ENCODE measurements at regions not wholly inside any gene's neighbourhood (a gene's known extent, or its start where the extent isn't known, plus 50 kb on each side); places are given as distances from the start of the nearest gene placed in this dataset.

DNA sequence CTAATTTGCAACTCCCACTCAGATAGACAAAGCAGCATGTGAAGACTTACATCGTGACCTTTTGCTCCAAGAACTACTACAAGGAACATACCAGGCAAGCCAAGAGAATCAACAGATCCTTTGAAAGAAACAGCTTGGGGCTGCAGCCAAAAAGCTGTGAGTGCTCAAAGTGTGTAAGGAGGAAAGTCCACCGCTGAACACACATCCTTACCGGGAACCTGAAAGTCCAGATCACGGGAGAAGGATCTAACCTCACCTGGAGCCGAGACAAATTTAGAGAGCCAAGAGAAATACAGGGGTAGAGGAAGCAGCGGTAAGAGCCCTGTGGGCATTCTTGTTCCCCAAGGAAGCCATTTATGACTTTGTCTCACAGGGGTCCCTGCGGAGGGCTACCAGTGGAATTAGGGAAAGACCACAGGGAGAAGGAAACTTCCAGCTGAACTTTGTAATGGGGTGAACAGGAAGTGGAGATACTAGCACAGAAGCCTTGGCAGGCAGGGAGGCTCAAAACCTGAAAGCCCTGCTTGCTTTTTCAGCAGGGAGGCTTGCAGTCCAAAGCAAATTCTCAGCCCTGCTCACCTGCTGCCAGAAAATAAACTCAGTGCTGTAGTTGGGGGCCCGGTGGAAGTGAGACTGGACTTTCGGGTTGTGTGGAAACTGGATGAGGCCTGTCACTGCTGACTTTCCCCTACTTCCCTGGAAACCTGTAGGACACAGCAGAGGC is 350.2 kb downstream of the DTWD2 start:
- TF ChIP-seq EZH2 (IDR thresholded peaks at IDR 0.05; ENCODE audit: borderline replicate concordance, insufficient read depth, low read length, poor library complexity, severe bottlenecking) (no peak), RAD21 (conservative IDR thresholded peaks at IDR 0.05) (no peak)
- TF ChIP-seq, protein P1, sequence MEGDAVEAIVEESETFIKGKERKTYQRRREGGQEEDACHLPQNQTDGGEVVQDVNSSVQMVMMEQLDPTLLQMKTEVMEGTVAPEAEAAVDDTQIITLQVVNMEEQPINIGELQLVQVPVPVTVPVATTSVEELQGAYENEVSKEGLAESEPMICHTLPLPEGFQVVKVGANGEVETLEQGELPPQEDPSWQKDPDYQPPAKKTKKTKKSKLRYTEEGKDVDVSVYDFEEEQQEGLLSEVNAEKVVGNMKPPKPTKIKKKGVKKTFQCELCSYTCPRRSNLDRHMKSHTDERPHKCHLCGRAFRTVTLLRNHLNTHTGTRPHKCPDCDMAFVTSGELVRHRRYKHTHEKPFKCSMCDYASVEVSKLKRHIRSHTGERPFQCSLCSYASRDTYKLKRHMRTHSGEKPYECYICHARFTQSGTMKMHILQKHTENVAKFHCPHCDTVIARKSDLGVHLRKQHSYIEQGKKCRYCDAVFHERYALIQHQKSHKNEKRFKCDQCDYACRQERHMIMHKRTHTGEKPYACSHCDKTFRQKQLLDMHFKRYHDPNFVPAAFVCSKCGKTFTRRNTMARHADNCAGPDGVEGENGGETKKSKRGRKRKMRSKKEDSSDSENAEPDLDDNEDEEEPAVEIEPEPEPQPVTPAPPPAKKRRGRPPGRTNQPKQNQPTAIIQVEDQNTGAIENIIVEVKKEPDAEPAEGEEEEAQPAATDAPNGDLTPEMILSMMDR (IDR thresholded peaks at IDR 0.05; ENCODE audit: poor library complexity, severe bottlenecking) = no peak
- TF ChIP-seq, protein P2, sequence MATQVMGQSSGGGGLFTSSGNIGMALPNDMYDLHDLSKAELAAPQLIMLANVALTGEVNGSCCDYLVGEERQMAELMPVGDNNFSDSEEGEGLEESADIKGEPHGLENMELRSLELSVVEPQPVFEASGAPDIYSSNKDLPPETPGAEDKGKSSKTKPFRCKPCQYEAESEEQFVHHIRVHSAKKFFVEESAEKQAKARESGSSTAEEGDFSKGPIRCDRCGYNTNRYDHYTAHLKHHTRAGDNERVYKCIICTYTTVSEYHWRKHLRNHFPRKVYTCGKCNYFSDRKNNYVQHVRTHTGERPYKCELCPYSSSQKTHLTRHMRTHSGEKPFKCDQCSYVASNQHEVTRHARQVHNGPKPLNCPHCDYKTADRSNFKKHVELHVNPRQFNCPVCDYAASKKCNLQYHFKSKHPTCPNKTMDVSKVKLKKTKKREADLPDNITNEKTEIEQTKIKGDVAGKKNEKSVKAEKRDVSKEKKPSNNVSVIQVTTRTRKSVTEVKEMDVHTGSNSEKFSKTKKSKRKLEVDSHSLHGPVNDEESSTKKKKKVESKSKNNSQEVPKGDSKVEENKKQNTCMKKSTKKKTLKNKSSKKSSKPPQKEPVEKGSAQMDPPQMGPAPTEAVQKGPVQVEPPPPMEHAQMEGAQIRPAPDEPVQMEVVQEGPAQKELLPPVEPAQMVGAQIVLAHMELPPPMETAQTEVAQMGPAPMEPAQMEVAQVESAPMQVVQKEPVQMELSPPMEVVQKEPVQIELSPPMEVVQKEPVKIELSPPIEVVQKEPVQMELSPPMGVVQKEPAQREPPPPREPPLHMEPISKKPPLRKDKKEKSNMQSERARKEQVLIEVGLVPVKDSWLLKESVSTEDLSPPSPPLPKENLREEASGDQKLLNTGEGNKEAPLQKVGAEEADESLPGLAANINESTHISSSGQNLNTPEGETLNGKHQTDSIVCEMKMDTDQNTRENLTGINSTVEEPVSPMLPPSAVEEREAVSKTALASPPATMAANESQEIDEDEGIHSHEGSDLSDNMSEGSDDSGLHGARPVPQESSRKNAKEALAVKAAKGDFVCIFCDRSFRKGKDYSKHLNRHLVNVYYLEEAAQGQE (IDR thresholded peaks at IDR 0.05; ENCODE audit: borderline replicate concordance) = no peak
